ENCODE measurements at regions not wholly inside any gene's neighbourhood (a gene's known extent, or its start where the extent isn't known, plus 50 kb on each side); places are given as distances from the start of the nearest gene placed in this dataset.

- TF ChIP-seq CSRNP3 (CRISPR knock-in tag; IDR thresholded peaks at IDR 0.05) (no peak), ESRRG (CRISPR knock-in tag; IDR thresholded peaks at IDR 0.05) (no peak), PPARA (CRISPR knock-in tag; IDR thresholded peaks at IDR 0.05; ENCODE audit: borderline replicate concordance) (no peak), PATZ1 (CRISPR knock-in tag; IDR thresholded peaks at IDR 0.05; ENCODE audit: borderline replicate concordance) (no peak), ISL1 (CRISPR knock-in tag; IDR thresholded peaks at IDR 0.05) (no peak), RARB (CRISPR knock-in tag; IDR thresholded peaks at IDR 0.05) (no peak)
- TF ChIP-seq, protein P1, sequence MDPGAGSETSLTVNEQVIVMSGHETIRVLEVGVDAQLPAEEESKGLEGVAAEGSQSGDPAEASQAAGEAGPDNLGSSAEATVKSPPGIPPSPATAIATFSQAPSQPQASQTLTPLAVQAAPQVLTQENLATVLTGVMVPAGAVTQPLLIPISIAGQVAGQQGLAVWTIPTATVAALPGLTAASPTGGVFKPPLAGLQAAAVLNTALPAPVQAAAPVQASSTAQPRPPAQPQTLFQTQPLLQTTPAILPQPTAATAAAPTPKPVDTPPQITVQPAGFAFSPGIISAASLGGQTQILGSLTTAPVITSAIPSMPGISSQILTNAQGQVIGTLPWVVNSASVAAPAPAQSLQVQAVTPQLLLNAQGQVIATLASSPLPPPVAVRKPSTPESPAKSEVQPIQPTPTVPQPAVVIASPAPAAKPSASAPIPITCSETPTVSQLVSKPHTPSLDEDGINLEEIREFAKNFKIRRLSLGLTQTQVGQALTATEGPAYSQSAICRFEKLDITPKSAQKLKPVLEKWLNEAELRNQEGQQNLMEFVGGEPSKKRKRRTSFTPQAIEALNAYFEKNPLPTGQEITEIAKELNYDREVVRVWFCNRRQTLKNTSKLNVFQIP (CRISPR knock-in tag; IDR thresholded peaks at IDR 0.05; ENCODE audit: borderline replicate concordance, low read depth) = no peak
These were observed 329.6 kb downstream of the HAO1 start for GRCh38 chr20:7610681-7611080.

Data from SK-N-SH treated with all-trans-retinoic acid at 6 μM for 48 hours (cell line).